Astrocyte of the spinal cord (primary cell): ENCODE measurements at regions not wholly inside any gene's neighbourhood (a gene's known extent, or its start where the extent isn't known, plus 50 kb on each side); places are given as distances from the start of the nearest gene placed in this dataset.

Source experiments
- DNase-seq: peaks from one replicate; pipeline ENCODE4 v3.0.0; 2011; ENCODE audit warnings: low read depth, low spot score
- H3K4me3 ChIP-seq: 2 replicates; pipeline ENCODE4 v1.5.1; 2011; ENCODE audit warnings: low read depth, mild to moderate bottlenecking, low read length, moderate library complexity
- in situ Hi-C: cut with HindIII; loops from 2 replicates; pipeline ENCODE4 v1.10.0; 2017; ENCODE audit warnings: low sequenced_read_pairs
- TF ChIP-seq, protein P1 (sequence below): IDR thresholded peaks from 2 replicates; pipeline ENCODE4 v1.5.1; 2012; ENCODE audit warnings: low read depth, mild to moderate bottlenecking, low read length, inconsistent platforms

- no peak overlapping the region for H3K4me3 ChIP-seq
- no peak for DNase-seq
- TF ChIP-seq, protein P1, sequence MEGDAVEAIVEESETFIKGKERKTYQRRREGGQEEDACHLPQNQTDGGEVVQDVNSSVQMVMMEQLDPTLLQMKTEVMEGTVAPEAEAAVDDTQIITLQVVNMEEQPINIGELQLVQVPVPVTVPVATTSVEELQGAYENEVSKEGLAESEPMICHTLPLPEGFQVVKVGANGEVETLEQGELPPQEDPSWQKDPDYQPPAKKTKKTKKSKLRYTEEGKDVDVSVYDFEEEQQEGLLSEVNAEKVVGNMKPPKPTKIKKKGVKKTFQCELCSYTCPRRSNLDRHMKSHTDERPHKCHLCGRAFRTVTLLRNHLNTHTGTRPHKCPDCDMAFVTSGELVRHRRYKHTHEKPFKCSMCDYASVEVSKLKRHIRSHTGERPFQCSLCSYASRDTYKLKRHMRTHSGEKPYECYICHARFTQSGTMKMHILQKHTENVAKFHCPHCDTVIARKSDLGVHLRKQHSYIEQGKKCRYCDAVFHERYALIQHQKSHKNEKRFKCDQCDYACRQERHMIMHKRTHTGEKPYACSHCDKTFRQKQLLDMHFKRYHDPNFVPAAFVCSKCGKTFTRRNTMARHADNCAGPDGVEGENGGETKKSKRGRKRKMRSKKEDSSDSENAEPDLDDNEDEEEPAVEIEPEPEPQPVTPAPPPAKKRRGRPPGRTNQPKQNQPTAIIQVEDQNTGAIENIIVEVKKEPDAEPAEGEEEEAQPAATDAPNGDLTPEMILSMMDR, result no peak
- in situ Hi-C loops, result no loop called here
These were observed 54.4 kb upstream of the TMEM72 start for GRCh38 chr10:44856696-44857095.

- H3K4me3 ChIP-seq, result no peak overlapping the region
- TF ChIP-seq, protein P1, result peak; percentile 100
- DNase-seq, result peak; percentile 92
- in situ Hi-C loops, result no loop called here
These were observed 53.6 kb upstream of the TMEM72 start for GRCh38 chr10:44857363-44858016.

DNA sequence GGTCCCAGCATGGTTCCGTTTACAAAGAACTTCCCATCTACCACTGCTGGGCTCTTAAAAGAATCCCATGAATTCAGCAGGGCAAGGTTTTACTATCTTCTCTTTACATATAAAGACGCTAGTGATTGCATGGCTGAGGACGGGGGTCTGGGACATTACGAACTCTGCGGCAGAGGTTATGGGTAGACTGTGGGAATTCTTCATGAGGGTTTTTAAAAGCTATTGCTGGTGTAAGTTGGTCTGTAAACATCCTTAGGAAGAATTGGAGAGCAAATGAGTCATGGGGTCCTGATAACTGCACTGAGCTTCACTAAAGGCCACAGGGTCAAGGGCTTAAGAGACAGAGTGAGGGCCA, 53.1 kb upstream of the TMEM72 start:
- no peak for DNase-seq
- in situ Hi-C loops, result no loop called here
- TF ChIP-seq, protein P1, result no peak
- H3K4me3 ChIP-seq, result no peak overlapping the region

DNA sequence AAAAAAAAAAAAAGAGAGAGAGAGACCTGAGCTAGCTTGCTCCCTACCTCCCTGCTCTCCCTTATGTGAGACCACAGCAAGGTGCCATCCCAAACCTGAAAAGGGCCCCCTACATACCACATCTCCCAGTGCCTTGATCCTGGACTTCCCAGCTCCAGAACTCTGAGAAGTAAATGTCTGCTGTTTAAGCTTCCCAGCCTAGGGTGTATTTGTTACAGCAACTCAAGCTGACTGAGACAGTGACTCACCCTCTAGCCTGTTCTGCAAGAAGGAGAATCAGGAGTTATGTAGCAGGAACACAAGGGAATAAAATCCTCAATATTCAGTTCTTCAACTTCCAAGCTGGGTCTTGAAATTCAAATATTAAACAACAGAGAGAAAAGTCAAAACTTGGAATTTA, 52.1 kb upstream of the TMEM72 start:
- no peak overlapping the region for H3K4me3 ChIP-seq
- no peak for DNase-seq
- in situ Hi-C loops, result no loop called here
- TF ChIP-seq, protein P1, result no peak

GRCh38 chr10:44859546-44860285, 51.4 kb upstream of the TMEM72 start:
- DNase-seq, result no peak
- TF ChIP-seq, protein P1, result no peak
- in situ Hi-C loops, result no loop called here
- H3K4me3 ChIP-seq, result no peak overlapping the region

DNA sequence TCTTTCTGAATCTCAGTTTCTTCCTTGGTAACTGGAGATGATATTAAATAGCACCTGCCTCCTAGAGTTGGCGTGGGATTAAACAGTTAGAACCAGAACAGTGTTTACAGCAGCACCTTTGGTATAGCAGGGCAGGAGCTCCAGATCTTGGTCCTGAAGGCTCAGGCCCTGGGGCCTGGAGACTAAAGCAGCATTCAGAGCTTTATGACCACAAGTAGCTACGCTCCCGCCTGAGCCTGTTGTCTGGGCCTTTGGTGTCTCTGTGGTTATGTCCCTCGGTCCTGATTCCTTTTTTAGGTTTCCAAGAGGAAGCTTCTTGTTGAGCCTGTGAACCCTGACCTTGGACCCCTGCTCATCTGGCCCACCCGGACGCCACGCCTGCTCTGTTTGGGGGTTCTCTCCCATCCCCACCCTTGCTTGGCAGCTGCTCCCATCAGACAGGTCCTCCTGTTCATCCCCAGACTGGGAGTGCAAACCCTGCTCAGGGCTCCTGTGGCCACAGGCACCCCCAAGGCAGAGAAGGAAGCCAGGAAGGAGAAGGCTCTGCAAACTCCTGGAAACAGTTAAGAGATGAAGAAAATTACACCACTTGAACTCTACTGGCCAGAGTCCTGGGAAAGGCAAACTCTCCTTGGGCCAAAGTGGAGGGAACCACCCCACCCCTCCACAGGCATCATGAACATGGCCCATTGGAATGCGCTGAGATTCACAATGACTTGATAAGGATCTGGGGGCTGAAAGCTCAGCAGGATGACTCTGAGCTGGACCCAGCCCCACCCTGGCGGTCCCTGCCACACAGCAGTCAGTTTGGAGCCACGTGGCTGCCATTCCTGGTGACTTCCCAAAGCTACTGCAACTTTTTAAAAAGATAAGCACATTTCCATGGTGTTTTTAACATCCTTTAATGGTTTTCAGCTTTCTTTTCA, 50.1 kb upstream of the TMEM72 start:
- DNase-seq, result peak; percentile 62
- no peak overlapping the region for H3K4me3 ChIP-seq
- in situ Hi-C loops, result no loop called here
- TF ChIP-seq, protein P1, result no peak
